ENCODE measurements at regions not wholly inside any gene's neighbourhood (a gene's known extent, or its start where the extent isn't known, plus 50 kb on each side); places are given as distances from the start of the nearest gene placed in this dataset.

DNA sequence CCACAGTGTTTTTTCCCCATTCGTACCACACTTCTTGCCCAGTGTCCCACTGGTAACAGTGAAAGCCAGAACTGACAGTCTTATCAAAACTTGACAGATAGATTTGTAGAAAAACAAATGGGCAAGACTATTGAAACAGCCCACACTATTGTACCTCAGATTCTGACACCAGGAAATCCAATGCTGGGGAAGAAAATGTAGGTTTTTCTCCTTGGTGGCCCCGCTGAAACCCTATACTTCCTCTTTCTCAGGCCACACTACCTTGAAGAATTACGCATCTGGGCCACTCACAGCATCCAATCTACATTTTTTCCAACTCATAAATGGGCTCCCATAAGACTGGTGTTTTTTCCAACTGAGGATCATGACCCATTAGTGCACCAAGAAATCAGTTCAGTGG, 90.9 kb upstream of the HDDC2 start:
- H3K4me1 ChIP-seq (ENCODE audit: control insufficient read depth in 1 of 2, insufficient read depth in 2 of 2, low read length in 2 of 2) = no peaks in the 10 kb centered on the region
- H3K18ac ChIP-seq (ENCODE audit: low read length) = no peak overlapping the region
- no peak overlapping the region for H2AK5ac ChIP-seq (ENCODE audit: low read length)
- H2BK12ac ChIP-seq (ENCODE audit: low read length) = no peak overlapping the region
- H3K14ac ChIP-seq (ENCODE audit: low read length) = no peak overlapping the region
- no peak overlapping the region for H2AFZ ChIP-seq (ENCODE audit: insufficient read depth, low read length, poor library complexity)
- WGBS (ENCODE audit: extremely low coverage, insufficient coverage, insufficient read length) = no CpG with 5 or more reads among the region's 3 CpGs
- H2BK120ac ChIP-seq (ENCODE audit: insufficient read depth, low read length, poor library complexity) = no peak overlapping the region
- H3K23ac ChIP-seq (ENCODE audit: low read length) = no peak overlapping the region
- DNase-seq = no peak
- H3K4ac ChIP-seq (ENCODE audit: low read depth, low read length) = no peak overlapping the region
- peaks cover 7% of the 10 kb centered on the region for H3K9me3 ChIP-seq (ENCODE audit: insufficient read depth, low read depth, low read length)
- no peak overlapping the region for H4K8ac ChIP-seq (ENCODE audit: low read depth, low read length)
- H4K12ac ChIP-seq (ENCODE audit: low read depth, low read length) = no peak overlapping the region
- no peak overlapping the region for H4K91ac ChIP-seq (ENCODE audit: low read depth, low read length)
- H3K36me3 ChIP-seq (ENCODE audit: control insufficient read depth in 1 of 2, insufficient read depth in 2 of 2, low read length in 2 of 2) = no peaks in the 10 kb centered on the region
- H3K27ac ChIP-seq (ENCODE audit: low read depth, low read length) = no peak overlapping the region
- no peaks in the 10 kb centered on the region for H3K79me2 ChIP-seq (ENCODE audit: control insufficient read depth, insufficient read depth, low read length, poor library complexity)
- H3K4me2 ChIP-seq (ENCODE audit: low read length) = no peak overlapping the region
- no peak overlapping the region for H3K9ac ChIP-seq (ENCODE audit: low read length)
- H3K27me3 ChIP-seq (ENCODE audit: insufficient read depth, low read length) = no peaks in the 10 kb centered on the region
- no peak overlapping the region for H3K4me3 ChIP-seq (ENCODE audit: low read depth, low read length)
- H3K79me1 ChIP-seq (ENCODE audit: low read length) = no peaks in the 10 kb centered on the region
- H2BK5ac ChIP-seq (ENCODE audit: low read depth, low read length, poor library complexity) = no peak overlapping the region

DNA sequence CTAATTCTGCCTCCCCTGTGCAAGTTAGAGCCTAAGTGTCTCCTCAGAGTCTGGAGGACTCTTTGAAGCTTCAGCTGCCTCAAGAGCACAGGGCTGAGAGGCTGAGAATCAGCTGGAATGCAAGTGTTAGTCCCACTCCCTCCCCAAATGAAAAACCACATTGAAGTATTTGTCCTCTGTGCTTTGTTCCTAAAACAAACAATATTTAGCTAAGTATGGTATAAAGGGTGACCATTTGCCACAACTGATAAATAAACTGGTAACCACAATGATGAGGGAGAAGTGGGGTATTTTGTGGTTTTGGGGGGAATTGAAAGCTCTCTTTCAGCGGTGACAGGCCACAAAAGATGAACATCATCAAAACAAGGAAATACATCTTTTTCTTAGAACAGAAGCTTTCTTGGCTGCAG, 91.7 kb upstream of the HDDC2 start:
- no peak overlapping the region for H3K14ac ChIP-seq (ENCODE audit: low read length)
- H2BK120ac ChIP-seq (ENCODE audit: insufficient read depth, low read length, poor library complexity) = no peak overlapping the region
- H3K23ac ChIP-seq (ENCODE audit: low read length) = no peak overlapping the region
- no peak overlapping the region for H3K9ac ChIP-seq (ENCODE audit: low read length)
- H3K27me3 ChIP-seq (ENCODE audit: insufficient read depth, low read length) = no peaks in the 10 kb centered on the region
- H2AK5ac ChIP-seq (ENCODE audit: low read length) = no peak overlapping the region
- H2BK12ac ChIP-seq (ENCODE audit: low read length) = no peak overlapping the region
- H3K9me3 ChIP-seq (ENCODE audit: insufficient read depth, low read depth, low read length) = peaks cover 7% of the 10 kb centered on the region
- no peak overlapping the region for H3K18ac ChIP-seq (ENCODE audit: low read length)
- no peak overlapping the region for H3K4ac ChIP-seq (ENCODE audit: low read depth, low read length)
- no peaks in the 10 kb centered on the region for H3K79me2 ChIP-seq (ENCODE audit: control insufficient read depth, insufficient read depth, low read length, poor library complexity)
- H3K79me1 ChIP-seq (ENCODE audit: low read length) = no peaks in the 10 kb centered on the region
- no peaks in the 10 kb centered on the region for H3K4me1 ChIP-seq (ENCODE audit: control insufficient read depth in 1 of 2, insufficient read depth in 2 of 2, low read length in 2 of 2)
- H4K91ac ChIP-seq (ENCODE audit: low read depth, low read length) = no peak overlapping the region
- H2BK5ac ChIP-seq (ENCODE audit: low read depth, low read length, poor library complexity) = no peak overlapping the region
- no peak overlapping the region for H3K4me2 ChIP-seq (ENCODE audit: low read length)
- H3K36me3 ChIP-seq (ENCODE audit: control insufficient read depth in 1 of 2, insufficient read depth in 2 of 2, low read length in 2 of 2) = no peaks in the 10 kb centered on the region
- no peak overlapping the region for H2AFZ ChIP-seq (ENCODE audit: insufficient read depth, low read length, poor library complexity)
- H4K8ac ChIP-seq (ENCODE audit: low read depth, low read length) = no peak overlapping the region
- H3K27ac ChIP-seq (ENCODE audit: low read depth, low read length) = no peak overlapping the region
- no CpG with 5 or more reads among the region's 1 CpG for WGBS (ENCODE audit: extremely low coverage, insufficient coverage, insufficient read length)
- H3K4me3 ChIP-seq (ENCODE audit: low read depth, low read length) = no peak overlapping the region
- DNase-seq = no peak
- no peak overlapping the region for H4K12ac ChIP-seq (ENCODE audit: low read depth, low read length)

DNA sequence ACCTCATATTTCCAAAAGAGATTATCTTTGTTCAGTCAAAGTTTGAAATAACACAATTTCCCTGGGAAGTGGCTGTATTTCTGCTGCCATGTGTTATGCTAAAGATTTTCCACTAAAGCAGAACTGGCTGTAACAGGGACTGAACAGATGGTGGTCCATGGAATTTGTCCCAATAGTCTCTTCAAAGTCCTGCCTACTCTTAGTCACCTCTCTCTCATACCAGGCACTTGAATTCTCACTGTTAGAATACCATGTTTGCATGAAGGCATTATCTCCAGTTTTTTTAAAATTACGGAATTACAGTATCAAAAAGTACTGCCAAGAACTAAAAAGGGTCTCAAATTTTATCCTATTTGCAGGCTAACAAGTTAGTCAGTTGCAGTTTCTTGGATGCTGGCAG, 105.0 kb upstream of the HDDC2 start:
- H3K14ac ChIP-seq (ENCODE audit: low read length) = no peak overlapping the region
- no peak overlapping the region for H4K12ac ChIP-seq (ENCODE audit: low read depth, low read length)
- no peaks in the 10 kb centered on the region for H3K79me1 ChIP-seq (ENCODE audit: low read length)
- no peaks in the 10 kb centered on the region for H3K9me3 ChIP-seq (ENCODE audit: insufficient read depth, low read depth, low read length)
- no peaks in the 10 kb centered on the region for H3K79me2 ChIP-seq (ENCODE audit: control insufficient read depth, insufficient read depth, low read length, poor library complexity)
- DNase-seq = no peak
- H3K23ac ChIP-seq (ENCODE audit: low read length) = no peak overlapping the region
- H3K4ac ChIP-seq (ENCODE audit: low read depth, low read length) = no peak overlapping the region
- H3K27me3 ChIP-seq (ENCODE audit: insufficient read depth, low read length) = no peaks in the 10 kb centered on the region
- H3K4me3 ChIP-seq (ENCODE audit: low read depth, low read length) = no peak overlapping the region
- H2BK5ac ChIP-seq (ENCODE audit: low read depth, low read length, poor library complexity) = no peak overlapping the region
- no peak overlapping the region for H2BK120ac ChIP-seq (ENCODE audit: insufficient read depth, low read length, poor library complexity)
- H3K27ac ChIP-seq (ENCODE audit: low read depth, low read length) = no peak overlapping the region
- no peaks in the 10 kb centered on the region for H3K4me1 ChIP-seq (ENCODE audit: control insufficient read depth in 1 of 2, insufficient read depth in 2 of 2, low read length in 2 of 2)
- WGBS (ENCODE audit: extremely low coverage, insufficient coverage, insufficient read length) = no CpG with 5 or more reads among the region's 1 CpG
- no peak overlapping the region for H3K18ac ChIP-seq (ENCODE audit: low read length)
- no peak overlapping the region for H3K9ac ChIP-seq (ENCODE audit: low read length)
- H4K8ac ChIP-seq (ENCODE audit: low read depth, low read length) = no peak overlapping the region
- no peak overlapping the region for H2BK12ac ChIP-seq (ENCODE audit: low read length)
- H3K36me3 ChIP-seq (ENCODE audit: control insufficient read depth in 1 of 2, insufficient read depth in 2 of 2, low read length in 2 of 2) = no peaks in the 10 kb centered on the region
- no peak overlapping the region for H2AK5ac ChIP-seq (ENCODE audit: low read length)
- H2AFZ ChIP-seq (ENCODE audit: insufficient read depth, low read length, poor library complexity) = no peak overlapping the region
- no peak overlapping the region for H4K91ac ChIP-seq (ENCODE audit: low read depth, low read length)
- H3K4me2 ChIP-seq (ENCODE audit: low read length) = no peak overlapping the region

DNA sequence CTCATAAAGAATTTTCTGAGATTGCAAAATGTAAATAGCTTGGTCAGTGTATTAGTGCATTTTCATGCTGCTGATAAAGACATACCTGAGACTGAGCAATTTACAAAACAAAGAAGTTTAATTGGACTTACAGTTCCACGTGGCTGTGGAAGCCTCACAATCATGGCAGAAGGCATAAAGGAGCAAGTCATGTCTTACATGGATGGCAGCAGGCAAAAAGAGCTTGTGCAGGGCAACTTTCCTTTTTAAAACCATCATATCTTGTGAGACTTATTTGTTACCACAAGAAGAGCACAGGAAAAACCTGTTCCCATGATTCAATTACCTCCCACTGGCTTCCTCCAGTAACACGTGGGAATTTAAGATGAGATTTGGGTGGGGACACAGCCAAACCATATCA, 112.7 kb upstream of the HDDC2 start:
- no CpG with 5 or more reads among the region's 2 CpGs for WGBS (ENCODE audit: extremely low coverage, insufficient coverage, insufficient read length)
- H3K18ac ChIP-seq (ENCODE audit: low read length) = no peak overlapping the region
- H2BK12ac ChIP-seq (ENCODE audit: low read length) = no peak overlapping the region
- H3K9ac ChIP-seq (ENCODE audit: low read length) = no peak overlapping the region
- no peak overlapping the region for H4K12ac ChIP-seq (ENCODE audit: low read depth, low read length)
- H3K27ac ChIP-seq (ENCODE audit: low read depth, low read length) = no peak overlapping the region
- H4K91ac ChIP-seq (ENCODE audit: low read depth, low read length) = no peak overlapping the region
- H3K23ac ChIP-seq (ENCODE audit: low read length) = no peak overlapping the region
- no peak overlapping the region for H2AK5ac ChIP-seq (ENCODE audit: low read length)
- no peaks in the 10 kb centered on the region for H3K27me3 ChIP-seq (ENCODE audit: insufficient read depth, low read length)
- peak in 1 of 2 donors; percentile 1 for DNase-seq
- no peaks in the 10 kb centered on the region for H3K79me1 ChIP-seq (ENCODE audit: low read length)
- H3K4ac ChIP-seq (ENCODE audit: low read depth, low read length) = no peak overlapping the region
- H2BK120ac ChIP-seq (ENCODE audit: insufficient read depth, low read length, poor library complexity) = no peak overlapping the region
- no peaks in the 10 kb centered on the region for H3K79me2 ChIP-seq (ENCODE audit: control insufficient read depth, insufficient read depth, low read length, poor library complexity)
- H3K4me3 ChIP-seq (ENCODE audit: low read depth, low read length) = no peak overlapping the region
- H3K4me2 ChIP-seq (ENCODE audit: low read length) = no peak overlapping the region
- H3K36me3 ChIP-seq (ENCODE audit: control insufficient read depth in 1 of 2, insufficient read depth in 2 of 2, low read length in 2 of 2) = no peaks in the 10 kb centered on the region
- no peaks in the 10 kb centered on the region for H3K4me1 ChIP-seq (ENCODE audit: control insufficient read depth in 1 of 2, insufficient read depth in 2 of 2, low read length in 2 of 2)
- H2AFZ ChIP-seq (ENCODE audit: insufficient read depth, low read length, poor library complexity) = no peak overlapping the region
- no peak overlapping the region for H3K14ac ChIP-seq (ENCODE audit: low read length)
- peaks cover 1% of the 10 kb centered on the region for H3K9me3 ChIP-seq (ENCODE audit: insufficient read depth, low read depth, low read length)
- H4K8ac ChIP-seq (ENCODE audit: low read depth, low read length) = no peak overlapping the region
- no peak overlapping the region for H2BK5ac ChIP-seq (ENCODE audit: low read depth, low read length, poor library complexity)

Measured in trophoblast cell (in vitro differentiated cells and primary cell).